OCI-M1 (cell line): ENCODE measurements at regions not wholly inside any gene's neighbourhood (a gene's known extent, or its start where the extent isn't known, plus 50 kb on each side); places are given as distances from the start of the nearest gene placed in this dataset.
"Not testable (repeated sequence)": the region's sequence is repeated elsewhere in the genome, so short reads cannot be mapped to it uniquely, and the experiment has no call there.

Experiments used
- DNase-seq: peaks from one replicate; lab custom pipeline; 2025; lab: John Stamatoyannopoulos, UW

DNA sequence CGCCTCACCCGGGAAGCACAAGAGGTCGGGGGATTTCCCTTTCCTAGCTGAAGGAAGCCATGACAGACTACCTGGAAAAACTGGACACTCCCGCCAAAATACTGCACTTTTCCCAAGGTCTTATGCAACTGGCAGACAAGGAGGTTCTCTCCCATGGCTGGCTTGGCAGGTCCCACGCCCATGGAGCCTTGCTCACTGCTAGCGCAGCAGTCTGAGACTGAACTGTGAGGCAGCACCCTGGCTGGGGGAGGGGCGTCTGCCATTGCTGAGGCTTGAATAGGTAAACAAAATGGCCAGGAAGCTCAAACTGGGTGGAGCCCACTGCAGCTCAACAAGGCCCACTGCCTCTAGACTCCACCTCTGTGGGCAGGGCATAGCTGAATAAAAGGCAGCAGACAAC is 92.1 kb downstream of the C4BPA start:
- not testable (repeated sequence) for DNase-seq

DNA sequence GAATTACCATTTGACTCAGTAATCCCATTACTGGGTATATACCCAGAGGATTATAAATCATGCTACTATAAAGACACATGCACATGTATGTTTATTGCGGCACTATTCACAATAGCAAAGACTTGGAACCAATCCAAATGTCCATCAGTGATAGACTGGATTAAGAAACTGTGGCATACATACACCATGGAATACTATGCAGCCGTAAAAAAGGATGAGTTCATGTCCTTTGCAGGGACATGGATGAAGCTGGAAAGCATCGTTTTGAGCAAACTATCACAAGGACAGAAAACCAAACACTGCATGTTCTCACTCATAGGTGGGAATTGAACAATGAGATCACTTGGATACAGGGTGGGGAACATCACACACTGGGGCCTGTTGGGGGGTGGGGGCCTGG is 97.5 kb downstream of the C4BPA start:
- not testable (repeated sequence) for DNase-seq

DNA sequence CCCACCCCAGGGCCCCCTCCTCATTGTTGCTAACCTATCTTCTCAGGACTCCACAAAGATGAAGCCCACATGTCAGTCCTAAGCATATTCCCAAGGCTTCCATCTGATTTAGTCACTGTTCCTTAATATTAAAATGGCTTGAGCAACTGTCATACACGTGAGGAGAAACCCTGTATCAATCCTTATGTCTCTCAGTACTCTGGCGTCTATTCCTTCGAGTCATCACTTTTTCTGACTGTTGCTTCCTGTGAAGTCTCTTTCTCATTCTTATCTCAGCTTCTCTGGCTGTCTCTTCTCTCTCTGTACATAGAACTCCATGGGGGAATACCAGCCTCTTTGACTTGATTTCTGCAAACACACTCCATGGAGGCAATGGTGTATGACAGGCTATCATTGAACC is 98.4 kb downstream of the C4BPA start:
- peak; percentile 92 for DNase-seq

DNA sequence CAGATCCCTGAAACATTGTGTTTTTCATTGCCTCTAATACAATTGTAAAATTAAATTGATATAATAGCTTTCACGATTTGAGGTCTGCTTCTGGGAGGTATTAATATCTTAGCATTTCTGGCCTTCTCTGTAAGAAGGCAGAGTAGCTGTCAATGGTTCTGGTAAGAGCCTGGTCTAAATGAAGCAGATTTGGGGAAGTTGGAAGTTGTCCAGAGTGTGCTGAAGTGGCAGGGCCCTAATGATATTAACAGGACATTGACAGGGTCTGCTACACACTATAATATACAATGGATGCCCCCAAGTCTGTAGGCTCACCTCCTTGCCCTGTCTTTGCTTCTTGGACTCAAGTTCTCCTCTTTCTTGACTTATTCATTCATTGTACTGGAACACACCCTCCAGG is 99.5 kb downstream of the C4BPA start:
- DNase-seq = peak; percentile 88

DNA sequence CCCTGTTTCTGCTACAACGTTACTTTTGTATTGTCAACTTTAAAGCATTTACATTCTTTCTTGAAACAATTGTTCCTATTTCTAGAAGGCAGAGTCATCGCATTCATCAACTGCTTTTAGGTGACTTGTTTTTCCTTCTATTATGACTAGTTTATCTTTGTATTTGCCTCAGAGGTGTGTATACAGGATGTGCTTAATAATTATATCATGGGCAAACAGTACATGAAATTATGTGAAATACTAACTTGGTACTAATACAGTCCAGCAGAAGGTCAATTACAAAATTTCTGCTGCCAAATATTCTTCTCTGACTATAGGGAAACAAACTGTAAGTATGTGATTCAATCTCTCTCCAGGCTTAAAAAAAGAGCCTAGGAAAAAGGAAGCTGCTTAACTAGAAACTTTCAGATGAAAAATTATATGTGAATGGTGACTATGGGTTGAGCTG is 101.6 kb downstream of the C4BPA start:
- DNase-seq = peak; percentile 81

DNA sequence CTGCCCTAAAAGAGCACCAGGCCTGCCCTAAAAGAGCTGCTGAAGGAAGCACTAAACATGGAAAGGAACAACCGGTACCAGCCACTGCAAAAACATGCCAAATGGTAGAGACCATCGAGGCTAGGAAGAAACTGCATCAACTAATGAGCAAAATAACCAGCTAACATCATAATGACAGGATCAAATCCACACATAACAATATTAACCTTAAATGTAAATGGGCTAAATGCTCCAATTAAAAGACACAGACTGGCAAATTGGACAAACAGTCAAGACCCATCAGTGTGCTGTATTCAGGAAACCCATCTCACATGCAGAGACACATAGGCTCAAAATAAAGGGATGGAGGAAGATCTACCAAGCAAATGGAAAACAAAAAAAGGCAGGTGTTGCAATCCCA is 104.7 kb downstream of the C4BPA start:
- not testable (repeated sequence) for DNase-seq

DNA sequence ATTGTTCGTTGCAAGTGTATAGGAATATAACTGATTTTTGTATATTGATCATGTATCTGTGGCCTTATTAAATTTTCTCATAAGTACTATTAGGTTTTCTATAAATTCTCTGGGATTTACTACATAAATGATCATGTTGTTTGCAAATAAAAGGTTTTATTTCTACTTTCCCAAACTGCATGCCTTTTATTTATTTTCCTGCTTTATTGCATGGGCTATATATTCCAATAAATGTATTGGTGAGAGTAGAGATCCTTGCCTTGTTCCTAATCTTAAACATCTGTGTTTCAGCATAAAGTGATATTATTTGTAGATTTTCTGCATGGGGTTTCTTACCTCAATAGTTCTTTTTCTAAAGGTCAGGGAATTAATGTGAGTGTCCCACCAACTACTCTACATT is 107.0 kb upstream of the CD55 start:
- DNase-seq = no peak

DNA sequence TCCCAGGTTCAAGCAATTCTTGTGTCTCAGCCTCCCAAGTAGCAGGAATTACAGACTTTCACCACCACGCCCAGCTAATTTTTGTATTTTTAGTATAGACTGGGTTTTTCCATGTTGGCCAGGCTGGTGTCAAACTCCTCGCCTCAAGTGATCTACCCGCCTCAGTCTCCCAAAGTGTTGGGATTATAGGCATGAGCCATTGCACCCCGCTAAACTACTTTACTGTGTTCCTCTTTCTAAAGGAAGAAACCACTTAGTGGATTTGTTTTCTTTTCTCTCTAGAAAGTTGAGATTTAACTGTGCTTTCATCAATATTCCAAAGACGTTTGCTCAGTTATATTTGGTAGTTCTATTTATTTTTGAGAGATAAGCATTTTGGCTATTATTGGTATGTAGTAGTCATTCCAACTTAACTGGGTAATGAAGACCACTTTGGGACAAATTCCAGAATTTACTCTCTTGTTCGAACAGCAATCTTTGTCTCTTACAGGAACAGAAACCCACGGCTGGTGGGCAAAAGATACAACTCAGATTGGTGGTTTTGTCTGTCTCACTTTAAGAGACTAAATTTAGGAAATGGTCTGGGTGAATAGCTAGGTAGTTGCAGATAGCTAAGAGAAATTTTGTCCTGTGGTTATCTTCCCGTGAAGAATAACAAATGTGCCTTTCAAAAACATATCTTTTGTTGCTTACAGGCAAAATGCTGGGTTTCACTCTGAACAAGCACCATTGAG is 103.5 kb upstream of the CD55 start:
- peak; percentile 73 for DNase-seq

DNA sequence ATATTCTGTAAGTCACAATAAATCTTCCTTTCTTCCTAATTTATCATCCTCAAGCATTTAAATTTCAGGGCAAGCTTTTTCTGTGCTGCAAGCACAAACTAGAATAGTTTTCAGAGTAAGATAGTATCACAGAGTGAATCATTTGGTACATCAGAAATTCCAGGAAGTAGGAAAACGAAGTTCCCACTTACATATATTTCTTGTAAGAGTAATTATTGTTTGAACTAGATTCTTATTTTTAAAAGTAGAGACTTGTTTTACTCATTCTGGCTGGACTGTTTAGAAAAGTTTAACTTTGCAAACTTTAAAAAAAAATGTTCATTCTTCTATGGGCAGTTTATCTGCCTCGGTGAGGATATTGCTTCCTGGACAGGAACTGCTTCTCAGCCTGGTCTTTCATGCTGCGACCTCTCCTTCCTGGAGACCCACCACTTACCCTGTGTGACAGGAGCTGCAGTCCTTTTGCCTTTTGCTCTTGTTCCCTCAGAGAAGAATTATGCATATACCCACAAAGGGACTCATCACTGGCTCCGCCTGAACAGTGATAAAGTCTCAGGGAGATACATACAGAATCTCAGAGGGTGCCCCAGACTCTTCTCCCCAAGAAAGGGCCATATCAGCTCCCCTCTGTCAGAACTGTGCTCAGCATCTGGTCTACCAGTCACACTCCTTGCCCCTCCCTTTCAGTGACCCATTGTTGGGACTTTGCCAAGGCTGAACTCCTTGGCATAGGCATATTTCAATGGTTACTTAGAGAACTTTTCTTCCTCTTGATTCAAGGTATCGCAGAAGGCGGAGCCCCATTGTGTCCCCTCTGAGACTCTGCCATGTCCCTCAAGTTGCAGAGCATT is 102.7 kb upstream of the CD55 start:
- DNase-seq = peak; percentile 73

DNA sequence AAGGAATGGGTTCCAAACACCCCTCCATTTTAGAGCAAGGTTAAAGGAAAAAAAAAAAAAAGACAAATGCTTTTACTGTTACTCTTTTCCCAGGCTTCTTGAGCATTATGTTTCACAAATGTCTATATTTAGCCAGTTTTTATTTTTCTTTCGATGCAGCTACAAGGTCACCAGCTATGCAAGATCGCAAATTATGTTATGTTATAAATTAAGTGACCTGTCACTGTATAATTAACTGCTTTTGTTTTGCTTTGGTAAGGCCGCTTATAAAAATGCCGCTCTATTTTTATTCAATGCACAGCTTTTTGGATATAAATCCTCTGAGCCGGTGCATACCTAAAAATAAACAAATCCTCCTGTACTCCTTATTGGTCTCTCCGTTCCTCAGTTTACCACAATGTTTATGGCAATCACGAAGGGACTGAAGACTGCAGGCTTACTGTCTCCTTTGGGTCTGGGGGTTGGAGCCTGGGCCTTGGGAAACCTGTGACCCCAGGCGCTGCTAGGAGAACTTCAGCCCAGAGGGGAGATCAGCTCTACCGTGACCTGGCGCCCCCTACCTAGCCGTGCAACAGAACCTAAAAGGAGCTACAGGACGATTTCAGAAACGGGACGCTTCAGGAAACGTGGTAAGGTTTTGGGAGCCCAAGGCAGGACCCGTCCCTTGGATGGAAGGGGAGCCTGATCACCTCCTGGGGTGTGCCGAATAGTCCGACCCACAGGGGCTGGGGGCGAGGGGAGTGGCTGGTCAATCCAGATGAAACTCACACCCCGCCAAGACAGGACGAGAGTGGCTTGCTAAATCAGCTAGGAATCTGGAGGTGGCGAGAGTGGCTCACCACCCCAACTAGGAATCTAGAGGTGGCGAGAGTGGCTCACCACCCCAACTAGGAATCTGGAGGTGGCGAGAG is 101.2 kb upstream of the CD55 start:
- DNase-seq = no peak

DNA sequence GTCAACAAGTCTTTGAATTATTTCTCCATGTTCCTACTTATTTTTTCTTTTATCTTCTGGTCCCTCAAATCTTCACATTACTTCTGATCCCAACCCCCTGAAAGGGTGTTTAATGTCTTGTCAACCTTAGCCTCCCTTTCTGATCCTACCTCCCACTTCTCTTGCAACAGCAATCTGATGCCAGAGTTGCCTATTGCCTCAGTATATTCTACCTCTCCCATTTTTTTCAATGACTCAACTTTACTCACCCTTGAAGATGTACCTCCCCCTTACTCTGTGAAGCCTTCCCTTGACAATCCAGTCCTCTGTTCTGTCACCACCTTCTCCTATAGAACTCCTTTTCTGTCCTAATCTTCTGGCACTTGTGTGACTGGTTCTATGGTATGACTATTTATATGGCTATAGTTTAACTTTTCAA is 99.5 kb upstream of the CD55 start:
- peak; percentile 30 for DNase-seq

DNA sequence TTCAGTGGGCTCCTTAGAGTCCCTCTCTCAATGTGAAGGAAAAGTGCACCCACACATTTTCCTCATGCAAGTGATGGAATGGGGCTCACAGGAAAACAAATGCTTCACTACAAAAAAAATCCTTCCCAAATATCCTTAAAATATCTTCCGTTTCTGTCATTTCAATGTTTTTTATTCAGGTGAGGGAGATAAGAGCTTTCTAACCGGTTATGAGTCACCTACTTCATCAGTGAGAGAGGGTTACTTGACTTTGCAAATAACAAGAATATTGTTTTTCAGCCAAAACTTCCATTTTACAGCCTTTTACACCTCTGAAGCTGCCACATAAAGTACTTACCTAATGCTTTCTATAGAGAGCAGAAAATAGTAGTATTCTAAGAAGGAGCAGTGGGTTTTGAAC is 98.3 kb upstream of the CD55 start:
- DNase-seq = peak; percentile 45

DNA sequence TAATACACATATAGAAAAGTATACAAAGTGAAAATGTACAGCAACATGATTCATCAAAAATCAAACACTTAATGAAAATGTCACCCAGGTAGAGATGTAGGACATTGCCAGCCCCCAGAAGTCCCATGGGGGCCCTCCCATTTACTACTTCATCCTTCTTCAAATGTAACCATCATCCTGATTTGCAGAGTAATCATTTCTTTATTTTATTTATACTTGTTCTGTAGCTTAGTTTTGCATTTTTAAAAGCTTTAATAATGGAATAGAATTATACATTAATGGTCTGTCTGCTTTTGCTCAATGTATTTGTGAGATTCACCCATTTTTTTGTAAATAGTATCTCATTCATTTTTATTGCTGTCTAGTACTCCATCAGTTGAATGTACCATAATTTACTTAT is 96.8 kb upstream of the CD55 start:
- DNase-seq = no peak

DNA sequence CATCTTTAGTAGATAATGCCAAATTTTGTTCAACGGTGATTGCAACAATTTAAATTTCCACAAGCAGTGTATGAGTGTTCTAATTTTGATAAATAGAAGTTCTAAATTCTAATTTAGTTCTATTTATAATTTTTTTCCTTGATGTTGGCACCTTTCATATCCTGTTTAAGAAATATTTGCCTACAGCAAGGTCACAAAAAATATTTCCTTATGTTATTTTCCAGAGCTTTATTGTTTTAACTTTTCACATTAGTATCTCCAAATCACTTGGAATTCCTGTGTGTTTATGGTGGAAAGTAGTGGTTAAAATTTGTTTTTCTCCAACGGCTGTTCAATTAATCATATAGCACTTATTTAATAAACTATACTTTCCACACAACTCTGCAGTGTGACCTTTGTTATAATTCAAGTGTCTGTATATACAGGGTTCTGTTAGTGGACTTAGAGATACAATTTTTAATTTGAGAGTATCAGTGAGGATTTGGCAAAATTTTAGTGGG is 94.3 kb upstream of the CD55 start:
- DNase-seq = no peak

DNA sequence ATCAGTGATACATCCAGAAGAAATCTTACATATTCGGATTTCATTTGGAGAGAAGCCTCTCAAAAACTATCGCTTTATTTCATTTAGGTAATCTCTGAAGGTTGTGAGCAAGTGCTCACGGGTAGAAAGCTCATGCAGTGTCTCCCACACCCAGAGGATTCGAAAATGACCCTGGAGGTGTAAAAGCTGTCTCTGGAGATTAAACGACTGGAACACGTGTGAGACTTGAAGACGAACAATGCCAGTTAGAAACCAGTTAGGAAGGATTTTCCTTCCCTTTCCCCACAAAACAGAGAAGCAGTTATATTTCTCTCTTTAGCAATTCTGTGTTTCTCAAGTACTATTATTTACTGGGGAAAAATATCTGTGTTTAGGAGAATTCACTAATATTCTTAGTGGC is 92.5 kb upstream of the CD55 start:
- DNase-seq = no peak

DNA sequence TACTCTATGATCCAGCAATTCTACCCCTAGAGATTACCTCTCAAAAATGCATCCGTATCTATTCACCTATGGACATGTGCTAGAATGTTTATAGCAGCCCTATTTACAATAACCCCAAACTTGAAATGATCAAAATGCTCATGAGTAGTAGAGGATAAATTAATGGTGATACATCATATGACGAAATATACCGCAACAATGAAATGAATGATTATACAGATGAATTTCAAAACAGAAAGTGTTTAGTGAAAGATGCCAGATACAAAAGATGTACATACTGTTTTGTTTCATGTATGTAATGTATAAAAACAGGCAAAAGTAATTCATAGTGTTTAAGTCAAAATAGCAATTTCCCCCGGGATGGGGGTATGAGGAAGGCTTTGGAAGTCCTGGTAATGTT is 91.0 kb upstream of the CD55 start:
- DNase-seq = no peak

DNA sequence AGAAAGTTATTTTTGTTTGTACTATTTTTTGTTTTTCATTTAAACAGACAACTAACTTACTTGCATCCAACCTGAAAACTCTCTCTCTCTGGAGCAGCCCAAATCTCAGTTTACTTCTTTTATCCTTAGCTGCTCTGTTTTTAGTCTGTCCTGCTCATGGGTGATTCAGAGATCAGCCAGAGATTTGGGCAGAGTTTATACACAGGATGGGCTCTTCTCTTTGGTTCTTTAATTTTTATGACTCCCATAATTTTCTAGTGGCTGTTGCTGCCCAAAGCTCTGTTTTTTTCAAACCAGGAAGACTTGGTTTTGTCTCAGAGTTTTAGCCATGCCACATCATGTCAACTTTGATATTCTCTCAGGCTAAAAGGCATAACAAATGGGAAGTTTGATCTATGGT is 86.8 kb upstream of the CD55 start:
- DNase-seq = no peak

DNA sequence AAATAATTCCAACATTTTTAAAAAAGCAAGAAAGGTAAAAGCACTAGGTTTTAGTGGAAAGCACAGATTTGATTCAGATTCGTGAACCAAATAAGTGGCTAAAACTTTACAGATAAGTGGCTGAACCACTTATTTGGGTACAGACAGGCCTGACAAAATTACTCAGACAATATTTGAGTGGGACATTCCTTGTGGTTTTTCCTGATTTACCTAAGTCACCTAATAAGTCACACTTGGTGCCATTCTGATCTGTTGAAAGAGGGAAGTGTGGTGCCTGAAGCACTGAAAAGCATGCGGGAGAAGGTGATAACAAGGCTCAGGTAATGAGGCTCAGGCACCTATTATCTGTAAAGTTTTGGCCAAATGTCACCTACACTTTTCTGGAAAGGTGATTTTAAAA is 81.6 kb upstream of the CD55 start:
- no peak for DNase-seq

DNA sequence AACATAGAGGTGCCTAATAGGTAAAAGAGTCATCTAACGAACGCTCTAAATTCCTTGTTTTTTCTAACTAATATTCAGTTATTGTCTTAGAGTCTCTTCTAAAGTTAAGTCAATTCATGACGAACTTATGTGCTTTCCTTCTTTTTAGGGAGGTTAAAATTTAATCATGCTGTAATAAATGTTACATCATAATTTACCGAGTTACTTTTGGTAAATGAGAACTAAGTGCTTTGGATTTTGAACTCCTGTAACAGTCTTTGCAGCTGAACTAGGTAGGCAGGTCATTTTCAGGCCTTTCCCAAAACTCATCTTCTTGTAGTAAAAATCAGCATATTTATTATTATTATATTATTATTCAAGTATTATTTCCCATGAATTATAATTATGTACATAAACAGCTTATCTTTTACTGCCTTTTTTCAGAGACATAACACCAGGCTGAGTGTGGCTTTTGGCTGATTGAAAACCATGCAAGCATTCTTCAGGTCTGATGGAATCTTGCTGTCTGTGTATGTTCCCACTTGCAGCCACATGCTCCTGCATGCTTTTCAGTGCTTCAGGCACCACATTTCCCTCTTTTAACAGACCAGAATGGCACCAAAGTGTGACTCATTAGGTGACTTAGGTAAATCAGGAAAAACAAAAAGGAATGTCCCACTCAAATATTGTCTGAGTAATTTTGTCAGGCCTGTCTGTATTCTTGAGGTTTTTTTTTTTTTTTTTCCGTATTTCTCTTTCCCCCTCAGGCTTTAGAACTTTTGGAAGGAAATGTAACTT is 81.0 kb upstream of the CD55 start:
- DNase-seq = peak; percentile 16

DNA sequence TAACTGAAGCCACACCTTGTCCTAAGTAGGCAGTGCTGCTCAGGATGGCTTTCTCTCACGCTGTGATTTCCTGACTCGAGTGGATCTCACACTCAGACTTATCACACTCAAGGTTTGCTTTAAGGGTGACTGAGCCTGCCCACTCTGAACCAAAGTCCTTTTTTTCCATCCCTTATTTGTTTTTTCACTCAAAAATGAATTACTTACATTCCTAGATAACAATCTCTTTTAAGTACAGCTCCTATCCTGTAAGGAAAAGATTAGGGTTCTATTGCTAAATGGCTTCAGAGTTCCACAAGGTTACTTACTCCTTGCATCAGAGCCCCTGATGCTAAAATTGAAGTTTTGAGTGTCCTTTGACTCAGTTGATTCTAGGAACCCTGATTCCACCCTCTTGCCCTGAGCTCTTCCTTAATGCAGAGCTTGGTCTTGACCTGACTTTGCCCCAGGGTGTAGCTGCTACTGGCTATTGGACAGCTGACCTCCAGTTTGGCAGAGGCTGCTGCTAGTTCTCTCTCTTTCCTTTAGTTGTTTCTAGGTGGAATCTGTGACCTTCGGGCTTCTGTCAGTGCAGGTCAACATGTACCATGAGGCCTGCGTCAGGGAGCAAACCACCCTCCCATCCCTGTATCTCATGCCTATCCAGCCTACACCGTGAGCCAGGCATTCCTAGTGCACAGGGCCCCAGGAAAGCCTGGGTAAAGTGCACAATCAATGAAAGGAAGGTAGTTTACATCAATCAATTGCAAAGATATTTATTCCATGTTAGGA is 80.1 kb upstream of the CD55 start:
- peak; percentile 62 for DNase-seq
